ENCODE measurements at regions not wholly inside any gene's neighbourhood (a gene's known extent, or its start where the extent isn't known, plus 50 kb on each side); places are given as distances from the start of the nearest gene placed in this dataset.

DNA sequence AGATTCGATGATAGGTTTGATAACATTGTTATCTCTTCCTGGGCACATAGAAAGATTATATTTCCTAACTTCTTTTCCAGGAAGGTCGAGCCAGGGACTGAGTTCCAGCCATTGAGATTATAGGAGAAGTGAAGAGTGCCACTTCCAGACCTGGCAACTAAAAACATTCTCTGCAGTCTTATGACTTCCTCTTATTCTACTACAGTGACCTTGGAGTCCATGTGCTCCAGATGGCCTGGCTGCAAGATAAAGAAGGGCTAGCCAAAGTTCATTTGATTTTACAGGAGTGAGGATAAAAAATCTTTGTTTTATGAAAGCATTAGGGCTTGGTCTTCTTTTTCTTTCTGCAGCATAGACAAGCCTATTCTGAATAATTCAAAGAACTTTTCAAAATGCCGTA, 363.0 kb downstream of the FSIP2 start:
- TF ChIP-seq CTCF (IDR thresholded peaks at IDR 0.05) = no peak
- no peak for TF ChIP-seq POLR2A (IDR thresholded peaks at IDR 0.05)

Data from vagina (tissue), 2 donors.